SK-N-SH treated with all-trans-retinoic acid at 6 μM for 48 hours (cell line): ENCODE measurements at regions not wholly inside any gene's neighbourhood (a gene's known extent, or its start where the extent isn't known, plus 50 kb on each side); places are given as distances from the start of the nearest gene placed in this dataset.

Experiments
- CSRNP3 ChIP-seq: fragments of 250-450 bp; sonication (Bioruptor Pico); IDR thresholded peaks from 2 replicates; pipeline ENCODE4 v1.5.1; 2021; ENCODE audit warnings: mild to moderate bottlenecking, moderate library complexity
- PATZ1 ChIP-seq: fragments of 250-450 bp; sonication (Bioruptor Pico); IDR thresholded peaks from 2 replicates; pipeline ENCODE4 v1.8.0; 2020; ENCODE audit warnings: mild to moderate bottlenecking, moderate library complexity, borderline replicate concordance
- ZC3H10 ChIP-seq: fragments of 250-450 bp; sonication (Bioruptor Pico); IDR thresholded peaks from 2 replicates; pipeline ENCODE4 v1.5.1; 2021; ENCODE audit warnings: mild to moderate bottlenecking, moderate library complexity
- ZFP3 ChIP-seq: fragments of 250-450 bp; sonication (Bioruptor Pico); IDR thresholded peaks from 2 replicates; pipeline ENCODE4 v1.5.0; 2020; ENCODE audit warnings: mild to moderate bottlenecking, moderate library complexity

- TF ChIP-seq ZC3H10 (CRISPR knock-in tag): no peak
- TF ChIP-seq PATZ1 (CRISPR knock-in tag): no peak
- TF ChIP-seq CSRNP3 (CRISPR knock-in tag): no peak
- no peak for TF ChIP-seq ZFP3 (CRISPR knock-in tag)
These were observed 108.9 kb upstream of the ZCCHC13 start for GRCh38 chrX:74195120-74195519.
